GM18909 (cell line): ENCODE measurements at regions not wholly inside any gene's neighbourhood (a gene's known extent, or its start where the extent isn't known, plus 50 kb on each side); places are given as distances from the start of the nearest gene placed in this dataset.

Experiments
- ATAC-seq: cut with Tn5 transposase; IDR thresholded peaks from one replicate; pipeline ENCODE4 v1.9.1; 2021; ENCODE audit warnings: mild to moderate bottlenecking; ENCODE audit not compliant: unreplicated experiment, poor library complexity

DNA sequence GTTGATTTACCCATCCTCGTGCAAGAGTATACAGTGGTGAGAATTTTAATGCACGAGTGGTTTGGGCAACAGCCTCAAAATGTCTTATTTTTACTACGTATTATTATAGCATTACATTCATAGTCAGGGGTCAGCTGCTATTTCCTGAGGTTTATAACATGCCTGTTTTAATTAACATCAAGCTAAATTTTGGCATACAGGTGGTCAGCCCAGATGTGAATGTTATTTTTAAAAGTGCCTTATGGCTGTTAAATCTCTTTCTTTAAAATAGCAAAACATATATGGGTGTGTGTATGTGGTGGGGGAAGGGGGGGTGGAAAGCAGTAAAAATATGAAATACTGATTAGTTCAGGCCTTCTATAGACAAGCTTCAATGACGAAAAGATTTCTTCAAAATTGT, 424.5 kb upstream of the CLINT1 start:
- ATAC-seq = no peak

GRCh38 chr5:158278216-158278925, 419.4 kb upstream of the CLINT1 start:
- no peak for ATAC-seq

DNA sequence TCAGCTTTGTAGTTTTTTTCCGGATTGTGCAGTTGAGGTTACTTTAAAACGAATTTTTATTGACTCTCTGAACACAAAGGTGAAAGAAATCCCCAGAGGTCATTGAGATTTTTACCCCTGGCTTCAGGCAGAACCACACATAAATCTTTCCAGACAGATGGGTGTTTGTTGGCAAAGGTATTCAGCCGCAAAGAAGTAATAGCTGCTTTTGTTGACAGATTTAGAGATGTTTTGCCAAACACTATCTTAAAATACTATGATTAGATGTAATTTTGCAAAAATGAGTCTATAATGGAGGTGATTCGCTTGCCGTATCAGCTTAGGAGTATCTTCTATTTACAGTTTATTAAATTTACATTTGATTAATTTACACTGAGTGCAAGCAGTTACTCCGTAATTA, 418.3 kb upstream of the CLINT1 start:
- ATAC-seq = no peak

GRCh38 chr5:158276692-158277091, 417.7 kb upstream of the CLINT1 start:
- no peak for ATAC-seq

DNA sequence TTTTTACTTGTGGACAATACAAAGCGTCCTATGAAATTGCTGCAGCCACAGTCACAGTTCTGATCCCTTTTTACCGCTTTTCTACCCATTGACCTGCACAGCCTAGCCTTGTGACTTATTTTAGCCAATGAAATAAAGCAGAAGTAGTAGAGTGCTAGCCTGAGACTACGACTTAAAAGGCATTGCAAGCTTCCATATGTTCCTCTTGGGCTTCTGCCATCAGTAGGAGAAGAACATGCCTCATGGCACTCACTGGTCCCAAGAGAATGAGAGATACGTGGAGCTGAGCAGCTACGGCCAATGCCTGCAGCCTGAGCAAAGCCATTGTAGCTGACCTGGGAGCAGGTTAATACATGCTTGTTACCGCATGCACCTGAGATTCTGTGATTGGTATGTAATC, 416.6 kb upstream of the CLINT1 start:
- ATAC-seq = no peak

DNA sequence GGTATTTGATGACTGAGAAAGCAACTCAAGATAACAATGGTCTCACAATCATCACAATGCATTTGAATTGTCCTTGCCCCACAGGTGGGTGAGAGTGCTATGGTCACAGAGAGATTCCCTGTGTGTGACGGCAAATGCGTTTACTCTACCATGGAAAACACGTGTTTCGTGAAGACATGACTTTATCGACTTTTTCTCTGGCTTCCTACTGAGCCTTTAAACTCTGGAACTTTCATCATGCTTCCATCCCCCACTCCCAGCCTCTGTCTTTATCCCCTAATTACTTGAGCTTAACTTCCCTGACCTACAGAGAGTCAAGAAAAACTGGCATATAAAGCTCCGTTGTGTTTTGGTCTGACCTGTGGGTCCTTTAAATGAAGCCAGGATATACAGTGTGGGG, 414.1 kb upstream of the CLINT1 start:
- no peak for ATAC-seq

- ATAC-seq = no peak
Measured at GRCh38 chr5:158272409-158272808, 413.5 kb upstream of the CLINT1 start.

GRCh38 chr5:158270996-158271554, 412.1 kb upstream of the CLINT1 start:
- ATAC-seq = no peak

GRCh38 chr5:158268286-158268685, 409.3 kb upstream of the CLINT1 start:
- no peak for ATAC-seq

- no peak for ATAC-seq
Measured at GRCh38 chr5:158267228-158267627, 408.3 kb upstream of the CLINT1 start.

DNA sequence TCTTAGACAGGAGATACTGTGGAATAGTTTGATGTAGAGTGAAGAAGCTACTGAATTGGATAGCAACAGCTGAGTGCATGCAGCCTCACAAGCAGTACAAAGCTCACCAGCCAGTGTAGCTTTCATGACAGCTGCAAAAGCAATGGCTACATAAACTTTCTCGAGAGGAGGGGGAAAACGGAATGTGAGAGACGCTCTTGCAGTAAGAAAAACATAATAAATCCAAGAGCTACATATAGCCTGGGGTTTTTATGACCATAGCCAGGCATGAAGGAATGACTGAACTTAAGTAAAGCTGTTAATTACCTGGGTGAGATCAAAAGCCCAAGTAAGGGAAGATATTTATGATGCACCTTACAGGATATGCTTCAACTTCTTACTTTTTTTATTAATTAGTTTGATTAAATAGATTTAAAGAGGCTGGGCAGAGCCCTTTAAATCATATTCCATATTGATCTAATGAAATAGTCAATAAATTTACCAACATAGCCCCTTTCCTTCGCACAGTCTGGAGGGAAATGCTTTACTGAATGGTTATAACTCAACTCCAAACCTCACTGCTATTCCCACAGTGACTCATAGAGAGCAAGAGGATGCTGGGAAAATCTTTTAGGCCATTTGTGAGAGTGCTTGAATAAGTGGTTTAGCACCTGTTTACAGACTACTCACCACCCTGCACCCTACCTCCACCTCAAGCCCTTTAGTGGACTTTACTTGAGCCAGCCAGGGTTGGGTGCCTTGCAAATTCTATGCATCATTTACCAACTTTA, 407.2 kb upstream of the CLINT1 start:
- no peak for ATAC-seq

- ATAC-seq = no peak
Measured at GRCh38 chr5:158265346-158265745, 406.4 kb upstream of the CLINT1 start.

DNA sequence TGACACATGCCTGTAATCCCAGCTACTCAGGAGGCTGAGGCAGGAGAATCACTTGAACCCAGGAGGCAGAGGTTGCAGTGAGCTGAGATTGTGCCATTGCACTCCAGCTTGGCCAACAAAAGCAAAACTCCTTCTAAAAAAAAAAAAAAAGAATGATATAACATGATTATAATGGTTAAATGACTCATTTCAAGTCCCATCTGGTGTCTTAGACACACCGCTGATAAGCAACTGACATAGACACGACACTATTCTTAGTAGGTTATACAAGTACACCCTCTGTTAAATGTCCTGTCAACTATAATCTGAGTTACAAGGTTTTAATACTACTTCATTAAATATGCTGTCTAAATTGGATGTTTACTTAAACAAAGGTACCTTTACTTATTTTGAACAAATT, 405.3 kb upstream of the CLINT1 start:
- no peak for ATAC-seq

DNA sequence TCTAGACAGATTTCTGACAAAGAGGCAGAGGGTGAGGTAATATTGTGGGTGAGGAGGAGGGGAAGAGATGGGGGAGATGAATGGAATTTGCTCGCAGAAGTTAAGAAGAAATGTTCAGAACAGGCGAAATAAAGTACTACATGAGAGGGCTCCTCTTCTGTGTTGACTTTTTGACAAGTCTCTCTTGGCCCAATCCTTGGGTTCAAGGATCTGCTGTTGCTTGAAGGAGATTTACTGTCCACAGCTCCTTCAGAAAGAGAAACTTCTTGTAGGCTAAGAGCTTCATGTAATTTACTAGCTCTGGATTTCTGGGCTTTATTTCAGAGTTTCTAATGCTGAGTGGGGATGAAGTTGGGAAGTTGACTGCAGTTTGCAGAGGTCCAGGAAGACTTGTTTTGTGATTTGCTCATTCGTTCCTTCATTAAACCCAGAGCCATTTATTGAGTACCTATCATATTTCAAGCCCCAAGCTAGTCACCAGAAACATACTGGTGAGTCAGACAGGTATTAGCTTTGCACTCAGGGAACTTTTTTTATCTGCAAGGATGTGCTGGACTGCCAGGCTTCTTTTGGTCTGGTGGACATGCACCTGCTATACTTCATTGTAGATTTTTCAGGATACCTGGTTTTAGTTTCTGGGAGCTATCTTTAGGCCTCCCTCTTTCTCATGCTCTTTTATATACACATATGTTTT, 402.9 kb upstream of the CLINT1 start:
- no peak for ATAC-seq

DNA sequence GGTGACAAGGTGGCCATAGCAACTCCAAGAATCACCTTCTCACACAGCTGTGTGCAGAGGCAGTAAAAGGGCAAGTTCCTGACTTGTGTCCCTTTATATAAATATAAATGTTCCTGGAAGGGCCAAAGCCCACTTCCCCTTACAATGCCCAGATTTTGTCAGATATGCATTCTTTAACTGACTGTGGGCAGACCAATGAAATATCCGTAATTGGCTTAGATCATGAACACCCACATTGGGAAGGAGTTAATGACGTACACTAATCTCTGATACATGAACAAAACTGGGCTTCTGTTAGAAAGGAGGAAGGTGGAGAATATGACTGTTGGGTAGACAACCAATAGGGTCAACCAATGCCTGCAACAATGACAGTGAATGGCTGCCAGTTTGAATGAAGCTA, 397.2 kb upstream of the CLINT1 start:
- ATAC-seq = no peak

- ATAC-seq = no peak
Measured at GRCh38 chr5:158255609-158256008, 396.7 kb upstream of the CLINT1 start.

DNA sequence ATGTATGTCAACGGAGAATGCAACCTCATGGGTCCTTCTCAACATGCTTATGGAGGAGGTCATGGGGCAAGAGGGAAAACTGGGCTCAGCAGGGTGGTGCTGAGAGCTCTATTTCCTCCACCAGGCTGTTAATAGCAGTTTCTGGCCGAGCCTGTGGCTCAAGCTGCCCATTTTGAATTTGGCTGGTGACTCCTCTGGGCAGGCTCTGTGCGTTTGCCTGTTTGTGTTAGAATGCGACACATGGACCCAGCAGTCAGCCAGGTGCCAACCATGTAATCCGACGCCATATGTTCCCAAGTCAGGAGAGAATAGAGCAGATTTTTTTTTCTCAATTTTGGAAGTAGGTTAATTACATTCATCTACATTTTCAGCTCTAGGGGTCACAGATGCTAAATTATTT, 387.7 kb upstream of the CLINT1 start:
- ATAC-seq = no peak

DNA sequence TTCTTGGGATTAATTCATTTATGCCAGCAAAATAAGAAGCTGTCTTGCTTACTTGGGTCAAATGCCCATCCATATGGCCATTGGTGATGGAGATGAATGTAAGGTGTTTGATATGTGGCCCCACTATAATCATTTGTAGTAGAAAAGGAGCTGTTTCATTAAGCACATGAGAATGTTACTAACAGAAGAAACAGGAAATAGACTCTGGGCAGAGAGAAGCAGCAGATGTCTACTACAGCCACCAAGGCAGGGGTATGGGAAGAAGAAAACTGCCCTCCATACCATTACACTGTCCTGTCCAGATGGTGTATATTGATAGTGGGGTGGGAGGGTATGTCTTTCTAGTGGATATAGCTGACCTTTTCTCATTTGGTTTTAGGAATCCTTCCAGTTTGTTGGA, 386.6 kb upstream of the CLINT1 start:
- no peak for ATAC-seq

DNA sequence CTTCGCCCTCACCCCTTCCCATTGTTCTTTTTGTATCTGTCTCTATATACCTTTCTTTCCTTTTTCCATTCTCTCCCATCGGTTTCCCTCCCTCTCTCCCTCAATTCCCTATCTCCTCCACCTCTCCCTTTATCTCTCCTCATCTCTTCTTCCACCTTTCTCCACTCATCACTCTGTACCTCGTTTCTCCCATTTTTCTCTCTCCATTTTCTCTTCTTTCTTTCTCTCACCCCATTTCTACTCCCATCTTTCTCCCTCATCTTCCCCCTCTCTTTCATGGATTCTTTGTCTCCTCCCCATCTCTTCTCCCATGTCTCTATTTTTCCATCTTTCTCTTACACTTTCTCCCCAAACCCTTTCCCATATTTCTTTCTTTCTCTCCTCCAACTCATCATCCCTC, 385.9 kb upstream of the CLINT1 start:
- ATAC-seq = no peak

- no peak for ATAC-seq
Measured at GRCh38 chr5:158236511-158237335, 377.8 kb upstream of the CLINT1 start.
